SK-N-SH (cell line): ENCODE measurements at regions not wholly inside any gene's neighbourhood (a gene's known extent, or its start where the extent isn't known, plus 50 kb on each side); places are given as distances from the start of the nearest gene placed in this dataset.

Experiments
- CTCF ChIA-PET: fragments of 300-600, 350-600 bp; formaldehyde crosslinking; extraction: SDS; loops from one replicate; lab custom pipeline; 2021; lab: Yijun Ruan, JAX
- POLR2A ChIA-PET: fragments of 350-600 bp; sonication (Branson Sonifier 250); formaldehyde crosslinking; extraction: SDS; loops from one replicate; lab custom pipeline; 2020; ENCODE audit warnings: antibody characterized with exemption, inconsistent platforms; lab: Yijun Ruan, JAX
- DNase-seq: peaks from one replicate; pipeline ENCODE4 v3.0.0; 2012
- H2AFZ ChIP-seq: fragments of 200-600 bp; sonication (generic); 2 replicates; pipeline ENCODE4 v1.8.1; 2016; ENCODE audit warnings: antibody characterized with exemption, mild to moderate bottlenecking, low read depth
- H3F3A ChIP-seq: fragments of 200-600 bp; sonication (generic); replicated peaks from 2 replicates; pipeline ENCODE3; 2016; ENCODE audit warnings: antibody characterized with exemption, mild to moderate bottlenecking; ENCODE audit not compliant: insufficient read depth
- H3K27ac ChIP-seq, 2 experiments: fragments of 200-500 bp in 1 of 2; fragments of 200-600 bp in 1 of 2; sonication (Bioruptor generic) in 1 of 2; sonication (generic), shearing (Covaris generic) in 1 of 2; 2 replicates each; pipeline versions ENCODE4 v1.5.1 to v1.6.1; 2014 to 2016; ENCODE audit warnings: low read depth in 2 of 2, inconsistent platforms in 1 of 2, low read length in 1 of 2, mild to moderate bottlenecking in 1 of 2, mixed read lengths in 1 of 2
- H3K27me3 ChIP-seq: fragments of 200-600 bp; sonication (generic), shearing (Covaris generic); 2 replicates; pipeline ENCODE4 v1.6.1; 2016; ENCODE audit warnings: mixed run types; ENCODE audit not compliant: insufficient read depth
- H3K36me3 ChIP-seq, 2 experiments: fragments of 200-500 bp in 1 of 2; fragments of 200-600 bp in 1 of 2; sonication (Bioruptor generic) in 1 of 2; sonication (generic) in 1 of 2; replicated peaks in 1 of 2; 2 replicates each; pipeline versions ENCODE3 to v1.5.1; 2014 to 2016; ENCODE audit warnings: low read length in 1 of 2, mild to moderate bottlenecking in 1 of 2; ENCODE audit not compliant: insufficient read depth in 2 of 2, control insufficient read depth in 1 of 2
- H3K4me1 ChIP-seq, 2 experiments: fragments of 200-500 bp in 1 of 2; fragments of 200-600 bp in 1 of 2; sonication (Bioruptor generic) in 1 of 2; sonication (generic), shearing (Covaris generic) in 1 of 2; 2 replicates each; pipeline versions ENCODE4 v1.5.1 to v1.6.1; 2014 to 2016; ENCODE audit warnings: low read depth in 1 of 2, low read length in 1 of 2, mixed run types in 1 of 2; ENCODE audit not compliant: insufficient read depth in 2 of 2, control insufficient read depth in 1 of 2
- H3K4me2 ChIP-seq: fragments of 200-600 bp; sonication (generic), shearing (Covaris generic); 2 replicates; pipeline ENCODE4 v1.6.1; 2017; ENCODE audit warnings: mixed run types
- H3K4me3 ChIP-seq, 2 experiments: fragments of 200-500 bp in 1 of 2; fragments of 200-600 bp in 1 of 2; sonication (Bioruptor generic) in 1 of 2; sonication (generic), shearing (Covaris generic) in 1 of 2; 2 replicates each; pipeline versions ENCODE4 v1.5.1 to v1.8.1; 2014 to 2016; ENCODE audit warnings: low read depth in 2 of 2, inconsistent platforms in 1 of 2, low read length in 1 of 2, mild to moderate bottlenecking in 1 of 2, mixed read lengths in 1 of 2, moderate library complexity in 1 of 2
- H3K79me2 ChIP-seq: fragments of 200-600 bp; sonication (generic); 2 replicates; pipeline ENCODE4 v1.8.1; 2017; ENCODE audit warnings: mild to moderate bottlenecking; ENCODE audit not compliant: insufficient read depth
- H3K9ac ChIP-seq: fragments of 200-600 bp; sonication (generic); 2 replicates; pipeline ENCODE4 v1.6.1; 2017; ENCODE audit warnings: mixed run types
- H3K9me2 ChIP-seq: fragments of 200-600 bp; sonication (generic); 2 replicates; pipeline ENCODE4 v1.6.1; 2017; ENCODE audit warnings: mixed run types
- H3K9me3 ChIP-seq: fragments of 200-600 bp; sonication (generic); 2 replicates; pipeline ENCODE4 v1.6.1; 2017; ENCODE audit warnings: mixed run types, mild to moderate bottlenecking, moderate library complexity
- H4K20me1 ChIP-seq: fragments of 200-600 bp; sonication (generic); 2 replicates; pipeline ENCODE4 v1.6.1; 2017; ENCODE audit warnings: mild to moderate bottlenecking, mixed run types; ENCODE audit not compliant: insufficient read depth
- EP300 ChIP-seq, 2 experiments: IDR thresholded peaks; 2 replicates each; pipeline versions ENCODE4 v1.4.0 to v1.6.1; 2012; ENCODE audit warnings: borderline replicate concordance in 1 of 2, low read depth in 1 of 2, low read length in 1 of 2
- EZH2phosphoT487 ChIP-seq: fragments of 200-600 bp; sonication (generic); IDR thresholded peaks from 2 replicates; pipeline ENCODE4 v1.6.1; 2017; ENCODE audit warnings: low read depth, mixed run types, mild to moderate bottlenecking, antibody characterized with exemption, moderate library complexity, borderline replicate concordance
- FOSL2 ChIP-seq: IDR thresholded peaks from 2 replicates; pipeline ENCODE4 v1.4.0; 2012; ENCODE audit warnings: low read depth, mild to moderate bottlenecking, moderate library complexity, borderline replicate concordance
- FOXJ3 ChIP-seq: sonication (generic); formaldehyde crosslinking; IDR thresholded peaks from 2 replicates; pipeline ENCODE4 v1.5.1; 2020; ENCODE audit warnings: mild to moderate bottlenecking, missing genetic modification reagents
- FOXM1 ChIP-seq: IDR thresholded peaks from 2 replicates; pipeline ENCODE4 v1.4.0; 2012; ENCODE audit warnings: low read depth, mild to moderate bottlenecking
- GABPA ChIP-seq: IDR thresholded peaks from 2 replicates; pipeline ENCODE4 v1.4.0; 2012; ENCODE audit warnings: low read depth, mild to moderate bottlenecking
- JUND ChIP-seq: IDR thresholded peaks from 2 replicates; pipeline ENCODE4 v1.4.0; 2012
- MXI1 ChIP-seq: IDR thresholded peaks from 2 replicates; pipeline ENCODE4 v1.6.1; 2012; ENCODE audit warnings: mild to moderate bottlenecking, low read depth, low read length, improper control_type of control experiment
- RAD21 ChIP-seq: IDR thresholded peaks from 2 replicates; pipeline ENCODE4 v1.6.1; 2012; ENCODE audit warnings: mild to moderate bottlenecking, low read length
- RCOR1 ChIP-seq: fragments of 150-350 bp; IDR thresholded peaks from 2 replicates; pipeline ENCODE4 v1.6.1; 2017; ENCODE audit warnings: antibody characterized with exemption, low read length
- RFX5 ChIP-seq: IDR thresholded peaks from 2 replicates; pipeline ENCODE4 v1.6.1; 2012; ENCODE audit warnings: mild to moderate bottlenecking, improper control_type of control experiment, low read length
- RXRA ChIP-seq: IDR thresholded peaks from 2 replicates; pipeline ENCODE4 v1.4.0; 2012; ENCODE audit warnings: low read depth, mild to moderate bottlenecking, borderline replicate concordance
- SIN3A ChIP-seq: IDR thresholded peaks from 2 replicates; pipeline ENCODE4 v1.6.1; 2012; ENCODE audit warnings: low read depth, mild to moderate bottlenecking, low read length, moderate library complexity, borderline replicate concordance
- SMC3 ChIP-seq: IDR thresholded peaks from 2 replicates; pipeline ENCODE4 v1.6.1; 2012; ENCODE audit warnings: low read depth, low read length, improper control_type of control experiment
- TCF12 ChIP-seq: IDR thresholded peaks from 2 replicates; pipeline ENCODE4 v1.4.0; 2012
- YY1 ChIP-seq: IDR thresholded peaks from 2 replicates; pipeline ENCODE4 v1.4.0; 2012; ENCODE audit warnings: low read depth, mild to moderate bottlenecking
- whole genome bisulfite sequencing: methylation state at CpG from one replicate; pipeline ENCODE4 v1.1.6; 2017; ENCODE audit warnings: low lambda C conversion rate; 5-methylcytosine and 5-hydroxymethylcytosine counted together
- TF ChIP-seq, protein P1 (sequence below): IDR thresholded peaks from 2 replicates; pipeline ENCODE4 v1.4.0; 2012; ENCODE audit warnings: low read depth
- TF ChIP-seq, protein P2 (sequence below): fragments of 200-600 bp; sonication (generic); IDR thresholded peaks from 2 replicates; pipeline ENCODE4 v1.6.1; 2017; ENCODE audit warnings: antibody characterized with exemption, mild to moderate bottlenecking, moderate library complexity
- TF ChIP-seq, protein P3 (sequence below): IDR thresholded peaks from 2 replicates; pipeline ENCODE4; 2012
- TF ChIP-seq, protein P4 (sequence below): IDR thresholded peaks from 2 replicates; pipeline ENCODE4 v1.6.1; 2012; ENCODE audit warnings: mild to moderate bottlenecking, low read depth, low read length, moderate library complexity

DNA sequence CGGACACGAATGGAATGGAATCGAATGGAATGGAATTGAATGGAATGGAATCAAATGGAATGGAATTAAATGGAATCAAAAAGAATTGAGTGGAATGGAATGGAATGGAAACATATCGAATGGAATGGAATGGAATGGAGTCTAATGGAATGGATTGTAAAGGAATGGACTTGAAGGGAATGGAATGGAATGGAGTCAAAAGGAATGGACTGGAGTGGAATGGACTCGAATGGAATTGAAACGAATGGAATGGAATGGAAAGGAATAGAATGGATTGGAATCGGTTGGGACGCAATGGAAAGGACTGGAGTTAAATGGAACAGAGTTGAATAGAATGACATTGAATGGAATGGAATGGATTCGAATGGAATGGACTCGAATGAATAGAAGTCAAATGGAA, 486.9 kb upstream of the WSB1 start:
- DNase-seq, result no peak
- Histone ChIP-seq H3F3A (no peaks in the 10 kb centered on the region), H3K79me2 (no peaks in the 10 kb centered on the region), H3K27ac (no peak overlapping the region), H4K20me1 (no peaks in the 10 kb centered on the region), H3K9ac (no peak overlapping the region), H3K36me3 (no peaks in the 10 kb centered on the region), H3K4me3 (no peak overlapping the region), H3K9me2 (no peaks in the 10 kb centered on the region), H3K4me2 (no peak overlapping the region), H3K27me3 (no peaks in the 10 kb centered on the region), H3K4me1 (no peaks in the 10 kb centered on the region), H3K9me3 (peaks cover 10% of the 10 kb centered on the region; the same call in 1 of the 2 replicates), H2AFZ (no peak overlapping the region)
- CTCF ChIA-PET, result no interaction called here
- 15% methylated on average over 10 of the region's 10 CpGs for whole genome bisulfite sequencing
- TF ChIP-seq JUND (no peak), FOXM1 (no peak), RAD21 (no peak), YY1 (no peak), RFX5 (no peak), EP300 (IDR thresholded peaks at IDR 0.05; ENCODE audit: borderline replicate concordance in 1 of 2, low read depth in 1 of 2, low read length in 1 of 2) (no peak), FOSL2 (no peak), SIN3A (no peak), TCF12 (no peak), MXI1 (no peak), RCOR1 (no peak), EZH2phosphoT487 (no peak), RXRA (no peak), FOXJ3 (CRISPR knock-in tag) (no peak), GABPA (no peak), SMC3 (no peak)
- TF ChIP-seq, protein P1, sequence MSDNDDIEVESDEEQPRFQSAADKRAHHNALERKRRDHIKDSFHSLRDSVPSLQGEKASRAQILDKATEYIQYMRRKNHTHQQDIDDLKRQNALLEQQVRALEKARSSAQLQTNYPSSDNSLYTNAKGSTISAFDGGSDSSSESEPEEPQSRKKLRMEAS, result no peak
- TF ChIP-seq, protein P2, sequence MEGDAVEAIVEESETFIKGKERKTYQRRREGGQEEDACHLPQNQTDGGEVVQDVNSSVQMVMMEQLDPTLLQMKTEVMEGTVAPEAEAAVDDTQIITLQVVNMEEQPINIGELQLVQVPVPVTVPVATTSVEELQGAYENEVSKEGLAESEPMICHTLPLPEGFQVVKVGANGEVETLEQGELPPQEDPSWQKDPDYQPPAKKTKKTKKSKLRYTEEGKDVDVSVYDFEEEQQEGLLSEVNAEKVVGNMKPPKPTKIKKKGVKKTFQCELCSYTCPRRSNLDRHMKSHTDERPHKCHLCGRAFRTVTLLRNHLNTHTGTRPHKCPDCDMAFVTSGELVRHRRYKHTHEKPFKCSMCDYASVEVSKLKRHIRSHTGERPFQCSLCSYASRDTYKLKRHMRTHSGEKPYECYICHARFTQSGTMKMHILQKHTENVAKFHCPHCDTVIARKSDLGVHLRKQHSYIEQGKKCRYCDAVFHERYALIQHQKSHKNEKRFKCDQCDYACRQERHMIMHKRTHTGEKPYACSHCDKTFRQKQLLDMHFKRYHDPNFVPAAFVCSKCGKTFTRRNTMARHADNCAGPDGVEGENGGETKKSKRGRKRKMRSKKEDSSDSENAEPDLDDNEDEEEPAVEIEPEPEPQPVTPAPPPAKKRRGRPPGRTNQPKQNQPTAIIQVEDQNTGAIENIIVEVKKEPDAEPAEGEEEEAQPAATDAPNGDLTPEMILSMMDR, result no peak
- TF ChIP-seq, protein P3, sequence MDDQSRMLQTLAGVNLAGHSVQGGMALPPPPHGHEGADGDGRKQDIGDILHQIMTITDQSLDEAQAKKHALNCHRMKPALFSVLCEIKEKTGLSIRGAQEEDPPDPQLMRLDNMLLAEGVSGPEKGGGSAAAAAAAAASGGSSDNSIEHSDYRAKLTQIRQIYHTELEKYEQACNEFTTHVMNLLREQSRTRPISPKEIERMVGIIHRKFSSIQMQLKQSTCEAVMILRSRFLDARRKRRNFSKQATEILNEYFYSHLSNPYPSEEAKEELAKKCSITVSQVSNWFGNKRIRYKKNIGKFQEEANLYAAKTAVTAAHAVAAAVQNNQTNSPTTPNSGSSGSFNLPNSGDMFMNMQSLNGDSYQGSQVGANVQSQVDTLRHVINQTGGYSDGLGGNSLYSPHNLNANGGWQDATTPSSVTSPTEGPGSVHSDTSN, result no peak
- TF ChIP-seq, protein P4, sequence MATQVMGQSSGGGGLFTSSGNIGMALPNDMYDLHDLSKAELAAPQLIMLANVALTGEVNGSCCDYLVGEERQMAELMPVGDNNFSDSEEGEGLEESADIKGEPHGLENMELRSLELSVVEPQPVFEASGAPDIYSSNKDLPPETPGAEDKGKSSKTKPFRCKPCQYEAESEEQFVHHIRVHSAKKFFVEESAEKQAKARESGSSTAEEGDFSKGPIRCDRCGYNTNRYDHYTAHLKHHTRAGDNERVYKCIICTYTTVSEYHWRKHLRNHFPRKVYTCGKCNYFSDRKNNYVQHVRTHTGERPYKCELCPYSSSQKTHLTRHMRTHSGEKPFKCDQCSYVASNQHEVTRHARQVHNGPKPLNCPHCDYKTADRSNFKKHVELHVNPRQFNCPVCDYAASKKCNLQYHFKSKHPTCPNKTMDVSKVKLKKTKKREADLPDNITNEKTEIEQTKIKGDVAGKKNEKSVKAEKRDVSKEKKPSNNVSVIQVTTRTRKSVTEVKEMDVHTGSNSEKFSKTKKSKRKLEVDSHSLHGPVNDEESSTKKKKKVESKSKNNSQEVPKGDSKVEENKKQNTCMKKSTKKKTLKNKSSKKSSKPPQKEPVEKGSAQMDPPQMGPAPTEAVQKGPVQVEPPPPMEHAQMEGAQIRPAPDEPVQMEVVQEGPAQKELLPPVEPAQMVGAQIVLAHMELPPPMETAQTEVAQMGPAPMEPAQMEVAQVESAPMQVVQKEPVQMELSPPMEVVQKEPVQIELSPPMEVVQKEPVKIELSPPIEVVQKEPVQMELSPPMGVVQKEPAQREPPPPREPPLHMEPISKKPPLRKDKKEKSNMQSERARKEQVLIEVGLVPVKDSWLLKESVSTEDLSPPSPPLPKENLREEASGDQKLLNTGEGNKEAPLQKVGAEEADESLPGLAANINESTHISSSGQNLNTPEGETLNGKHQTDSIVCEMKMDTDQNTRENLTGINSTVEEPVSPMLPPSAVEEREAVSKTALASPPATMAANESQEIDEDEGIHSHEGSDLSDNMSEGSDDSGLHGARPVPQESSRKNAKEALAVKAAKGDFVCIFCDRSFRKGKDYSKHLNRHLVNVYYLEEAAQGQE, result no peak
- POLR2A ChIA-PET, result no interaction called here
